HG03060 (cell line): ENCODE measurements at regions not wholly inside any gene's neighbourhood (a gene's known extent, or its start where the extent isn't known, plus 50 kb on each side); places are given as distances from the start of the nearest gene placed in this dataset.

Experiments used
- ATAC-seq: cut with Tn5 transposase; IDR thresholded peaks from one replicate; pipeline ENCODE4 v1.9.1; 2021; ENCODE audit warnings: low read depth, moderate number of reproducible peaks; ENCODE audit not compliant: unreplicated experiment

- no peak for ATAC-seq
Measured at GRCh38 chr16:86710602-86710950, 132.2 kb downstream of the FOXL1 start.

- ATAC-seq, result no peak
Measured at GRCh38 chr16:86712158-86713009, 134.0 kb downstream of the FOXL1 start.

GRCh38 chr16:86713021-86713631 lies 134.8 kb downstream of the FOXL1 start:
- no peak for ATAC-seq

GRCh38 chr16:86714166-86714565 lies 135.8 kb downstream of the FOXL1 start:
- no peak for ATAC-seq

- ATAC-seq, result no peak
Measured at GRCh38 chr16:86716649-86717048, 138.3 kb downstream of the FOXL1 start.

DNA sequence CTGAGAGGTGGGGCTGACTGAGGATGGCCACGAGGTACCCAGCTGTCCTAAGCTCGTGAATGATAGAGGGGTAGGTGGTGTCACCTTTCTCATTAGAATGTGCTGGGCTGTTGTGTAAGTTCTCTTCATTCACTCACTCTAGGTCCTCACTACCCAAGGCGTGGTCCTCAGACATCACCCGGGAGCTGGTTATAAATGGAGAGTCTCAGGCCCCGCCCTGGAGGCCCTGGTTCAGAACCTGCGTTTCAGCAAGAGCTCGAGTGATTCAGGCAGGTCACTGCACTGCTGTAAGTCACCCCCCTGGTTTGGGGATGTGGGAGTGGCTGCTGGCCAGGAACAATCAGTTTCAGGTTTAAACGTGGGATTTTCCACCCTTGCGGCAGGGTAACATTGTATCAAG lies 139.8 kb downstream of the FOXL1 start:
- no peak for ATAC-seq

- ATAC-seq, result no peak
Measured at GRCh38 chr16:86722970-86723369, 144.6 kb downstream of the FOXL1 start.

GRCh38 chr16:86723689-86724088 lies 145.3 kb downstream of the FOXL1 start:
- no peak for ATAC-seq

DNA sequence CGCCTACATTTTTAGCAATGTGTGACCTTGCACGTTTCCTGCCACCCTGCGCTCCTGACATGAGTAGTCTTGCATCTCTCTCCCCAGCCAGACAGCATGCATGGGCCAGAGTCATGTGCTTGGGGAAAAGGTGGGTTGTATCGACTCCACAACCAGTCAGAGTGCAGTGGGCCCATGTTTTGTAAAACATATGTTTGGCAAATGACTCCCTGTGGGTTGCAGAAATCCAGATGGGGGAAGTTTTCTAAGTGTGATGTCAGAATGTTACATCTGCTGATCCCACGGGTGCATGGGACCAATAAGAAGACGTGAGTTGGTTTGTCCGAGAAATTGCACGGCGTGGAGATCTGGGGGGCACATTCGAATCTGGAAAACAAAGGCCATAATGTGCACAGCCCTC lies 147.1 kb downstream of the FOXL1 start:
- no peak for ATAC-seq

GRCh38 chr16:86726340-86726739 lies 148.0 kb downstream of the FOXL1 start:
- no peak for ATAC-seq

GRCh38 chr16:86727131-86727530 lies 148.8 kb downstream of the FOXL1 start:
- ATAC-seq, result no peak

DNA sequence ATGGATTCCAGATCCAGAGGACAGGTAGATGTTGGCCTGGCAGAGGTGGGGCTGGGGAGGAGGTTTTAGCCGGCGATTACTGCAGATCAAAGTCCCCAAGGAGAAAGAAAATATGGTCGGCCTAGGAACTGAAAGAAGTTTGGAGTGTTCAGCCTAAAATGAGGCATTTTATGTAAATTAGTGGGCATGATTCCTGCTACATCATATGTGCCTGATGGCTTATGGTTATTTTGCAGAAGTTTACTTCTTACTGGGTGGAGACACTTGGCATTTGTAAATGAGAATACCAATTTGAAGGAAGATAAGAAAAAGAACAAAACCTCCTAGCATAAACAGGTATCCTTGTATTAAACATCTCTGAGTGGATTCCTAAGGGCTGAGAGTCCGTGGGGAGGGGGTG lies 149.3 kb downstream of the FOXL1 start:
- no peak for ATAC-seq

- ATAC-seq, result no peak
Measured at GRCh38 chr16:86729686-86730085, 151.3 kb downstream of the FOXL1 start.

DNA sequence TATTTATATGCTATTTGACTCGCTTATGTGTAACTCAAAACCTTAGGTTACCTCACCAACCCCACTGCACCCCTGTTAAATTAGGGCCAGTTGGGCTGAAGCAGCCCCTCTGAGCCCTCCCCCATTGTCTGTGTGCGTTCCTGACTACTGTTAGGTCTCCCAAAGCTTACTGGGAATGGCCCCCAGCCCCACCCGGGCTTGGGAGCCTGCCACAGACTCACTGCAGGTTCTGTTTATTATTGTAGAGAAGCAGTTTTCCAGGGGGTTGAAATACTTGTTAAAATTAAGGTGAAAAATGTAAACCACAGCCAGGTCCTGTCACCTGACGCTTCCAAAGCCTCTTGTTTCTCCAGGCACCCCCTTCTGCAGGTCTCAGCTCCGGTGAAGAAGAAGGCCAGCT lies 151.7 kb downstream of the FOXL1 start:
- ATAC-seq, result no peak

DNA sequence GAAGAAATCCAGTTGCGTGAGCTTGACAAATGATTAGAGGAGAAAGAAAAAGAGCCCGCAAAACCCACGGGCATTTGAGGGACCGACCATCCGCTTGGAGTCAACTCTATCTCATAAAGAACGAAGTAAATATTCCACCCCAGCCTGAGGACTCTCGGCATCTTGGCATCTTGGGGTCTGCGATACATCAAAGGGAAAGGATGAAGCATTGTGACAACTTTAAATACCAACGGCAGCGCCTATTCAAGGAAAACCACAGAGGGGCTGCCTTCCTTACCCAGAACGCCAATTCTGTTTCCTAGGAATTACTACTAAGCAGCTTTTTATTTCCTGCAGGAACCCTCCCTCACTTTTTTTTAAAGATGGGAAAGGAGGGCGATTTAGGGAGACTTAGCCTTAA lies 152.2 kb downstream of the FOXL1 start:
- ATAC-seq, result no peak

- ATAC-seq, result no peak
Measured at GRCh38 chr16:86732621-86733295, 154.4 kb downstream of the FOXL1 start.

DNA sequence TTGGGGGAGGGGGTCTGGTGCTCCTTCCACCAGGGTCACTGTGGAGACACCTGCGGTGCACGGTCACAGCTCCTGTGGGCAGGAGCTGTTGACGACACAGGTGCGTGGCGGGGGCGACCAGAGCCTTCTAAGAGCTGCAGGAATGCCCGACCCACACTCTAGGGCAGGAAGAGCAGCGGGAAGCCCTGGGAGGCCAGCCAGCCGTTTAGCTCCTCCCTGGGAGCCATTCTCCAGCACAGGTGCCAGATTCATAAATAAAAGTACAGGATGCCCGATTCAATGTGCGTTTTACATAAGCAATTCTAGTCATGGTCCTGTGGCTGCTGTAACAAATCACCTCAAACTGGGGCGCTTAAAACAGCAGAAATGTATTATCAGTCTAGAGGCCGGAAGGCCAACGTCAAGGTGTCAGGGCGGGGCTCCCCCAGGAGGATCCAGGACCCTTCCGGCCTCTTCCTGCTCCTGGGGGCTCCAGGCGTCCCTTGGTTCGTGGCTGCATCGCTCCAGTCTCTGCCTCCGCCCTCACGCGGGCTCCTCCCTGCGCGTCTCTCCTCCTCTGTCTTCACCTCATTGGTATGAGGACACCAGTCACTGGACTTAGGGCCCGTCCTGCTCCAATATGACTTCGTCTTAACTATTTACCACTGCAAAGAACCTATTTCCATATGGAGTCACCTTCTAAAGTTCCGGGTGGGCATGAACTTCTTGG lies 155.4 kb downstream of the FOXL1 start:
- no peak for ATAC-seq

GRCh38 chr16:86734543-86735460 lies 156.5 kb downstream of the FOXL1 start:
- no peak for ATAC-seq

- ATAC-seq, result no peak
Measured at GRCh38 chr16:86735727-86736126, 157.4 kb downstream of the FOXL1 start.

- no peak for ATAC-seq
Measured at GRCh38 chr16:86736502-86736901, 158.2 kb downstream of the FOXL1 start.
